ENCODE measurements at regions not wholly inside any gene's neighbourhood (a gene's known extent, or its start where the extent isn't known, plus 50 kb on each side); places are given as distances from the start of the nearest gene placed in this dataset.

GRCh38 chr3:22962244-22962643, 240.9 kb upstream of the UBE2E2 start:
- Histone ChIP-seq H3K4me1 (ENCODE audit: control insufficient read depth in 1 of 2, insufficient read depth in 2 of 2, low read depth in 1 of 2, low read length in 1 of 2) (no peaks in the 10 kb centered on the region), H2AFZ (ENCODE audit: low read depth) (no peak overlapping the region), H4K20me1 (ENCODE audit: insufficient read depth) (no peaks in the 10 kb centered on the region), H3K27me3 (ENCODE audit: insufficient read depth) (no peaks in the 10 kb centered on the region), H3K4me3 (ENCODE audit: low read depth in 2 of 2, low read length in 1 of 2) (no peak overlapping the region), H3K36me3 (replicated peaks in 1 of 2; ENCODE audit: control insufficient read depth in 1 of 2, insufficient read depth in 2 of 2, low read length in 1 of 2) (no peaks in the 10 kb centered on the region), H3K9me2 (no peaks in the 10 kb centered on the region), H3K79me2 (ENCODE audit: insufficient read depth) (no peaks in the 10 kb centered on the region), H3K9me3 (no peaks in the 10 kb centered on the region), H3K9ac (no peak overlapping the region), H3K27ac (ENCODE audit: low read depth in 2 of 2, low read length in 1 of 2) (no peak overlapping the region), H3K4me2 (no peak overlapping the region), H3F3A (replicated peaks; ENCODE audit: insufficient read depth) (no peaks in the 10 kb centered on the region)
- ChIA-PET CTCF (interaction anchor here (1.9 kb wide), 1 partner anchor 787 kb away, joined by 6 read pairs; no protein-coding TSS in a partner anchor), POLR2A (no interaction called here)
- no peak for DNase-seq
- no peak for TF ChIP-seq MEF2A (IDR thresholded peaks at IDR 0.05; ENCODE audit: borderline replicate concordance, low read depth)
- no peak for TF ChIP-seq MAX (IDR thresholded peaks at IDR 0.05; ENCODE audit: low read depth)
- no peak for TF ChIP-seq RCOR1 (IDR thresholded peaks at IDR 0.05; ENCODE audit: low read length)
- TF ChIP-seq RXRA (IDR thresholded peaks at IDR 0.05; ENCODE audit: borderline replicate concordance, low read depth) = no peak
- TF ChIP-seq GABPA (IDR thresholded peaks at IDR 0.05; ENCODE audit: low read depth) = no peak
- no peak for TF ChIP-seq NFIC (IDR thresholded peaks at IDR 0.05; ENCODE audit: borderline replicate concordance)
- no peak for TF ChIP-seq FOSL2 (IDR thresholded peaks at IDR 0.05; ENCODE audit: borderline replicate concordance, low read depth)
- TF ChIP-seq RFX5 (IDR thresholded peaks at IDR 0.05; ENCODE audit: low read length) = no peak
- TF ChIP-seq USF2 (IDR thresholded peaks at IDR 0.05; ENCODE audit: borderline replicate concordance, low read depth, low read length) = no peak
- no peak for TF ChIP-seq REST (IDR thresholded peaks at IDR 0.05; ENCODE audit: low read depth, low read length)
- no peak for TF ChIP-seq SMC3 (IDR thresholded peaks at IDR 0.05; ENCODE audit: low read depth, low read length)
- no peak for TF ChIP-seq SIN3A (IDR thresholded peaks at IDR 0.05; ENCODE audit: borderline replicate concordance, low read depth, low read length)
- no peak for TF ChIP-seq EP300 (IDR thresholded peaks at IDR 0.05; ENCODE audit: borderline replicate concordance in 1 of 2, low read depth in 1 of 2, low read length in 1 of 2)
- WGBS (ENCODE audit: low lambda C conversion rate) = 79% methylated on average over 3 of the region's 3 CpGs

GRCh38 chr3:22966349-22966748, 236.8 kb upstream of the UBE2E2 start:
- H3K9me3 ChIP-seq = no peaks in the 10 kb centered on the region
- TF ChIP-seq NFIC (IDR thresholded peaks at IDR 0.05; ENCODE audit: borderline replicate concordance) = no peak
- no peak for TF ChIP-seq TCF12 (IDR thresholded peaks at IDR 0.05)
- no peak for TF ChIP-seq NRF1 (IDR thresholded peaks at IDR 0.05; ENCODE audit: low read depth, low read length)
- TF ChIP-seq CTCF (IDR thresholded peaks at IDR 0.05) = no peak
- no peak for TF ChIP-seq MAX (IDR thresholded peaks at IDR 0.05; ENCODE audit: low read depth)
- no peak for TF ChIP-seq CHD2 (IDR thresholded peaks at IDR 0.05; ENCODE audit: low read length, partially characterized antibody)
- no peak for TF ChIP-seq RFX5 (IDR thresholded peaks at IDR 0.05; ENCODE audit: low read length)
- no peak for TF ChIP-seq MEF2A (IDR thresholded peaks at IDR 0.05; ENCODE audit: borderline replicate concordance, low read depth)
- TF ChIP-seq MXI1 (IDR thresholded peaks at IDR 0.05; ENCODE audit: low read depth, low read length) = no peak

More at GRCh38 chr3:22966349-22966748, 236.8 kb upstream of the UBE2E2 start:
- Histone ChIP-seq H3K4me3 (ENCODE audit: low read depth in 2 of 2, low read length in 1 of 2) (no peak overlapping the region), H3K9me2 (no peaks in the 10 kb centered on the region), H3F3A (replicated peaks; ENCODE audit: insufficient read depth) (no peaks in the 10 kb centered on the region), H4K20me1 (ENCODE audit: insufficient read depth) (no peaks in the 10 kb centered on the region), H3K4me1 (ENCODE audit: control insufficient read depth in 1 of 2, insufficient read depth in 2 of 2, low read depth in 1 of 2, low read length in 1 of 2) (no peaks in the 10 kb centered on the region), H3K27ac (ENCODE audit: low read depth in 2 of 2, low read length in 1 of 2) (no peak overlapping the region), H3K36me3 (replicated peaks in 1 of 2; ENCODE audit: control insufficient read depth in 1 of 2, insufficient read depth in 2 of 2, low read length in 1 of 2) (no peaks in the 10 kb centered on the region), H3K79me2 (ENCODE audit: insufficient read depth) (no peaks in the 10 kb centered on the region), H3K27me3 (ENCODE audit: insufficient read depth) (no peaks in the 10 kb centered on the region), H2AFZ (ENCODE audit: low read depth) (no peak overlapping the region), H3K9ac (no peak overlapping the region), H3K4me2 (no peak overlapping the region)
- DNase-seq = no peak
- POLR2A ChIA-PET = no interaction called here
- CTCF ChIA-PET = interaction anchor here (1.3 kb wide), 1 partner anchor 11 kb away, joined by 3 read pairs; no protein-coding TSS in a partner anchor

Data from SK-N-SH (cell line).